ELR (cell line): ENCODE measurements at regions not wholly inside any gene's neighbourhood (a gene's known extent, or its start where the extent isn't known, plus 50 kb on each side); places are given as distances from the start of the nearest gene placed in this dataset.
"Not testable (repeated sequence)": the region's sequence is repeated elsewhere in the genome, so short reads cannot be mapped to it uniquely, and the experiment has no call there.

Experiments
- DNase-seq: peaks from one replicate; pipeline ENCODE4 v3.0.0-alpha.2; 2015; ENCODE audit warnings: low read depth

DNA sequence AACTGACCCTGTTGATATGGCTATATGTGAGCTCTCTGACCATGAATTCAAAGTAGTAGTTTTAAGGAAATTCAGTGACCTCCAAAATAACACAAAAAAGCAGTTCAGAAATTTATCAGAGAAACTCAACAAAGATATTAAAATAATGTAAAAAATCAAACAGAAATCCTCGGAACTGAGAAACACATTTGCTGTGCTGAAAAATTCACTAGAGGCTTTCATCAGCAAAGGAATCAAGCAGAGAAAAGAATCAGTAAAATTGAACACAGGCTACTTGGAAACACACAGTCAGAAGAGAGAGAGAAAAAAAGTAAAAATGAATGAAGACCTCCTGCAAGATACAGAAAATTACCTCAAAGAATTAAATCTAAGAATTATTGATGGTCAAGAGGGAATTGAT is 417.2 kb downstream of the TMEM232 start:
- no peak for DNase-seq

DNA sequence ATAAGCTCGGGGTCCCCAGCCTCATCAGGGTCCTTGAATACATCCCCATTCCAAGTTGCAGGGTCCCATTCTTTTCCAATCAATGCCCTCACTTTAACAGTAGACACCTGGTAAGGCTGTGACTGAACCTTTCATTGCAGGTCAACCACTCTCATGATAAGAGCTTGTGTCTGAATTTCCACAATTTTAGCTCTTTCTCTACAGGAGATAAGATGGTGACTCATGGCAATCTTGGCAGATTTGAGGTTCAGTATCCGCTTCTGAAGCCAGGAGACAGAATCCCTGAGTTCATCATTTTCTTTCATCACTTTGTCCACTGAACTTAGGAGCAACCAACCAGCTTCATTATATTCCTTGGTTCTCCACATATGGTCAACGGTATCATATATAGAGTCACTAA is 409.9 kb downstream of the TMEM232 start:
- DNase-seq: not testable (repeated sequence)

DNA sequence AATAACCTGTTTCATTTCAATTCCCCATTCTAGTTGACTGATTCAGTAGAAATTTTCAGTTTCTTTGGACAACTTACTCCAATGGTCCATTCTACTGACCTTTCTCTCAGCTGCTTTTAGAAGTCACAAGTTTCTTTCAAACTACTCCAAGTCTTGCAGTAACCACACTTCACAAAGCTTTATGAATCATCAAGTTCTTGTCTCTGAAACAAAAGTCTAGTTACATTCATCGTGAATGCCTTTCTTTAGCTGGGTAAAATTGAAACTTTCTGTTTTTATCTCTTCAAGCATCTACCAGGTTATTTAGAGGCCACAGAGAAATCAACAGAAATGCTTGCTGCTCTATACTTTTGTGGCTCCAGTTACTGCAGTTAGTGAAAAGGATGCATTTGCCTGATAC is 405.4 kb downstream of the TMEM232 start:
- no peak for DNase-seq

DNA sequence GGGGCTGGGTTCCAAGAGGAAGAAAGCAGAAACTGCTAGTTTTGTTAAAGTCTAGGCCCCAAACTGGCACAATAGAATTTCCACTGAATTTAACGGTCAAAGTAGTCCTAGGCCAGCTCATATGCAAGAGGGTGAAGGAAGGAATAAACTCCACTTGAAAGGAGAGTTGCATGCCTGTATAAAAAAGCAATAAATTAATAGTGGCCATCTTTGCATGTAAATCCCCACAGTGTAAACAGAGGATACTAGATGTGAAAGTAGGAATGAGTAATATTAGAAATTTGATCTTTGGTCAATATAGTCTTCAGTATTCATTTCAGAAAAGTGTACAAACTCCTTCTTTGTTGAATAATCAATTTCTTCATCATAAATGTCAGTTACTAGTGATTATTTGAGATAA is 403.1 kb downstream of the TMEM232 start:
- DNase-seq: no peak

DNA sequence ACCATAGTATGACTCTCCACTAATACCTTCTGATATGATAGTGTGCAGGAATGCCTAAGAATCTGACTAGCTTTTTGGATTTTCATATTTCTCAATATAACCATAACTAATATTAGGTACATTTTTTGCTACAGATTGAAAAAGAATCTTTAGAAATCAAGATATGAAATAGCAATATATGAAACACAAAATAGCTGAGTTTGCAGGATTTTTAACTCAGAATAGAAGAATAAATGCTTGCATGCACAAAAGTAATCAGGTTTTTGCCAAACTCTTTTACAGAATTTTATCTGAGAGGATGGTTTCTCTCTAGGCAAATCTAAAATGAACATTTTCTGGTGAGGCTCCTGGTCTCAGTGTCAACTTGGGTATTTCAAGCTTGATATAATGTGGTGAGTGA is 402.6 kb downstream of the TMEM232 start:
- no peak for DNase-seq

DNA sequence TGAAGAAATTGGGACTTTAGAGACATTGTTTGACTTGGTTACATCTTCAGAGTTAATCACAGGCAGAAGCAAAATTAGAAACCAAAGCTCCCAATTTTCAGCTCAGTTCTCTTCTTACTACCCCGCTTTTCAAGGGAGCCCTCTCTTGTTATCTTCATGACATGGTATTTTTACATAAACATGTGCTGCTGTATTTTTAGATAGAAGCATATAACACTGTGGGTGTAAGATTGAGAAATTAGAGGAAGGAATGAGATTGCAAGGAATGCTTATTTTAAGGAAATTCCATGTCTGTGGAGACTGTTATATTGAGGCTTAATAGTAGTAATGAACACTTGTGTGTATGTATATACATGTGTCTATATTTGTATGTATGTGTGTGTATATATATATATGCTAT is 401.6 kb downstream of the TMEM232 start:
- no peak for DNase-seq

DNA sequence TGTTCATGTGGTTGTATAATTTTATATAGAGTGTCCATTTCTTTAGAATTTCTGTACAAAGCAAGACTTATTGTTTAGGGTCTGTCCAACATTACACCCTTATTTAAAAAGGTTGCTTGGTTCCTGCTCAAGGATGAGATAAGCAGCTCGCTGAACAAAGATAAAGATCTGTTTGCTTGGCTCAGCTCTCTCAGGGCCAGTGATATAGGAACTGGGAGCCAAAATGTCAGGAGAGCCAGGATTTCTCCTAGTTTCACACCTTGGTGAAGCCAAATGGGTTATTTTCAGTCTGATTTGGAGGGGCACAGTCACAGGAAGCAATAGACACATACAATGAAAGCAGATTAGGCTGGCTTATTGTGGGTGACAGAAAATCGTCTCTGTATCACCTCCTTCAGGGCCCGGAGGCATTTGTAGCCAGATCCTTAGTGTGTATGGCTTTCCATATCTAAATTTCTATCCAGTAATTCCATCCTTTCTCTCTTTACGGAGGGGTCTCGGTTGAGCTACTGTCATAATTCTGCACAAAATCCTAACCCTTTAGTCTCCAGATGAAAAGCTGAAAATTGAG is 396.4 kb downstream of the TMEM232 start:
- no peak for DNase-seq

DNA sequence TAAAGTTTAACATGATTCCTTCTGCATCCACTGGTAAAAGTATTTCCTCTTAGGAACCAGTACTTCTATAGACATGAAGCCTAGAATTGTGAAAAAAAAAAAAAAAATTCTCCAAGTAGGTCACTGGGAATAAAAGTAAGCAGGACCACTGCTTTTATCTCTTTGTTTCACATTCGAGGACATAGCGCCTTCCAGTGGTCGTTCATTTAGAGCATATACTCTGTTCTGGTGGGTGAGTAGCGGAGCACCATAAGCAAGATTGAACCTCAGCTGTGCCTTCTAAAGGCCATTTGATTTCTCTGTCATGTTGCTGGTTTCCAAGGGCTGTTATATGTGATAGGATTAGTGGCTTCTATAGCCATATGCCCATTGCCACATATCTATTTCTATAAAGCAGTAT is 393.1 kb downstream of the TMEM232 start:
- peak; percentile 29 for DNase-seq

DNA sequence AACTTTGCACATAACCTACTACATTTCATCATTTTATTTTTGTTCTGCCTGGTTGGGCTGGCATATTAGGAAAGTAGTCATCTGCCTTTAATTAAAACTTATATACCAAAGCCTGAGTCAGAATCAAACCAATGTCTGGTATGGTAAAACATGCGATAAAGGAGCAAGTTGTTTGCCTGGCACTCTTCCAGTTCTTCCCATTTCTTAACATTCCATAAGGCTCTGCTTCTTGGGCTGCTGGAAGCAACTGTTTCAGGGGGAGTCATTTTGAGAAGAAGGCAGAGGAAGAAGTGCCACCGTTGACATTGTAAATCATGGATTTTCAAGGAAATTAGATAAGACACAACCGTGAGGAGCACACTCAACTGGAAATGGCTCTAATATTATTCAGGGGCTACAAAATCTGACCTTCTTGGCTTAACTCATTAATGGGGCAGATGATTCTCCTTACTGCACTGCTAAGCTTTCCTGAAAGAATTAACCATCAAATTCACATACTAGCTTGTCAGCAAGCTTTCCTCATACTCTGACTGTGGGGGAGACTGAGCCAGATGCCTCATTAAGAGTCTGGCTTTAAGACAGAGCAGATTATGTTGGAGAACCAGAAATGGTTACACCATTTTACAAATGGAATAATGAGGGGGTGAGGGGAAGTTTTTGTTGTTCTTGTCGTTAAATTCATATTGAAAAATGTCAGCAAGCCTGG is 391.0 kb downstream of the TMEM232 start:
- DNase-seq: peak; percentile 4

DNA sequence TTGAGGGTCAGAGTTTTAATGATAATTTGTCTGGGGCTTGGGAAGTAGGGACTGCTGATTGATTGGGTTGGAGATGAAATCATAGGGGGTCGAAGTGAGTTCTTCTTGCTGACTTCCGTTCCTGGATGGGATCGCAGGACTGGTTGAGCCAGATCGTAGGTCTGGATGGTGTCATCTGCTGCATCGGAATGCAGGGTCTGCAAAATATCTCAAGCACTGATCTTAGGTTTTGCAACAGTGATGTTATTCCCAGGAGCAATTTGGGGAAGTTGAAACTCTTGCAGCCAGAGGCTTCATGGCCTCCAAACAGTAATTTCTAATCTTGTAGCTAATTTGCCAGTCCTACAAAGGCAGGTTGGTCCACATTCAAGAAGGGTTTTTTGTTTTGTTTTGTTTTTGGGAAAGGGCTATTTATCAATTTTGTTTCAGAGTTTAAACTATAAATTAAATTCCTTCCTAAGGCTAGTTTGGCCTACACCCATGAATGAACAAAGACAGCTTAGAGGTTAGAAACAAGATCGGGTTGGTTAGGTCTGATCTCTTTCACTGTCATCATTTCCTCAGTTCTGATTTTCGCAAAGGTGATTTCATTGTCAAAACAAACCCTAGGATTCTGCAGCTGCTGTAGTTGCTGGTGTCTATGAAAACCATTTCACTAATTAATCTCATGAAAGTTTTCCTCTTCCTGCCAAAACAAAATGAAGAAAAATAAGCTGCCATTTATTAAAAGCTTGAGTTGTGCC is 388.0 kb downstream of the TMEM232 start:
- DNase-seq: no peak

DNA sequence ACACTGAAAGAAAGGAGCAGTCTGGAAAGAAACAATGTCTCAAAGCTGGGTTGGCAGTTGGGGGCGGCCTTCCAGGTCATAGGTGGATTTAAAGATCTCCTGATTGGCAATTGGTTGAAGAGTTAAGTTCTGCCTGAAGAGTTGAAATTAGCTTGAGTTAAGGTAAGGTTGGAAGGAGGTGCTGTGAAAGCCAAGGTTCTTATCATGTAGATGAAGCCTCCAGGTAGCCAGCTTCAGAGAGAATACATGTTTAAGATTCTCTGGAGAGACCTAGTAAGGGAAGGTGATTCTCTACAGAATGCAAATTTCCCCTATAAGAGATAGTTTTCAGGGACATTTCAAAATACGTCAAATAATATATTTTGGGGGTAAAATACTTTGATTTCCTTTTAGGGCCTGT is 387.1 kb downstream of the TMEM232 start:
- no peak for DNase-seq

DNA sequence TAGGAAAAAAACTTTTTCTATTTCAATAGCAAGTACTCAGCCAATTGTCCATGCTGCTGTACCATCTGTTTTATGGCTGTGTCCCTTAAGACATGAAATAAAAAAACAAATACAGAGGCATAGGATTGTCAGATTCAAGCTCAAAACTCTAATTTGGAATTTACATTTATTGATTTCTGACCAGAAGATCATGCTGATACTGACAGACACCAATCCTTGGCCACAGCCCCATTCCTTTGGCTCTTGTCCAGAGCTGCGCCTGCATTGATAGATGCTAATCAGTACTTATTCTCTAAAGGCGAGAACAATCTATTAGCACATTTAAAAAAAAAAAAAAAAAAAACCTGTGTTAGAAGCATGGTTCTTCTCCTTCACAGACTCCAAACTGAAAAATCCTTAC is 384.6 kb downstream of the TMEM232 start:
- no peak for DNase-seq

DNA sequence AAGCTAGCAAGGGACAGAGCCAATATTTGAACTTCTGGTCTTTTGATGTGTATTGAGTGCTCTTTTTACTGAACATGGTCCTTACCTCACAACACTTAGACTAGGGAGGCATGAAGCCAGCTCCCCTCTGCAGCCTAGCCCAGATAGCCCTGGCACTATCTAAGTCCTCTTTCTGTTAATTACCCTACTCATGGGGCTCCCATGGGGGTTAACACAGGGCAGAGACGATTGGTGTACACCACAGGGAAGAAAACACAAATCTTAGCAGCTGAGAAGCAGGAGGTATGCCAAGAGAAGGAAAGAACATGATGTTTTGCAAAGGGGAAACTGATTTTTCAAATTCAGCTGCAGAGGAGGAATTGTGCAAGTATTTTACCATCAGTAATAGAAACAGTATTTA is 383.8 kb downstream of the TMEM232 start:
- no peak for DNase-seq

DNA sequence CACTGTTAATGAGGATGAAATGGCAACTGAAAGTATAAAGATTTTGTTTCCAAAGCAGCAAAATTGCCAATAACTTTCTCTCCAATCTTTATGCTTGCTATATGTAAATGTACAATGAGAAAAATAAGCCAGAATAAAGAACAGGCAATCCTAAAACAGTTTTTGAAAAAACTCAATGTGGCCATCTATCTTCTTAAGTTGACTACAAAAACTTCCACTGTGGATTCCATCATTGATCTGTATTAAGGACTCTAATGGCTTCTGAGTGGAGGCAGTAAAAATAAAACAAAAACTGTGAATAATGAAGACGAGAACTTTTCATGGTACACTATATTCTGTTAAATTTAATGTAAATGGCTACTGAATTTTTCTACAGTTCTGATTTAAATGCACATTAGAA is 382.9 kb downstream of the TMEM232 start:
- DNase-seq: no peak

DNA sequence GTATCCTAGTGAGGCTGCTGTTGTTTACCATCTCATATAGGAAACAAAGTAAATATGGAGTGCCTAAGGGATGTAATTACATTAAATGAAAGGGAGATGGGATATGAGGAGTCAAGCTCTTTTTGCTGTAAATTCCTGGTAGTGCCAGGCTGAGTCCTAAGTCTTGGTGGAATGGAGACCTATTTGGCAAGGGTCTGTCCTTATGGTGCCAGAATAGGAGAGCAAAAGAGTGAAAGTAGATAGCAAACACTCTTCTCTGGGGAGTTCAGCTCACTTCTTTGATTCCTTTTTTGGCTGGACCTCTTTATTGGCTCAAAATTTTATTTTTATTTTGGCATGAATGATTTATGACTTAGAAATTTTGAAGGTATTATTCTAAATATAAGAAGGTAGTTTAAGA is 380.8 kb downstream of the TMEM232 start:
- no peak for DNase-seq

DNA sequence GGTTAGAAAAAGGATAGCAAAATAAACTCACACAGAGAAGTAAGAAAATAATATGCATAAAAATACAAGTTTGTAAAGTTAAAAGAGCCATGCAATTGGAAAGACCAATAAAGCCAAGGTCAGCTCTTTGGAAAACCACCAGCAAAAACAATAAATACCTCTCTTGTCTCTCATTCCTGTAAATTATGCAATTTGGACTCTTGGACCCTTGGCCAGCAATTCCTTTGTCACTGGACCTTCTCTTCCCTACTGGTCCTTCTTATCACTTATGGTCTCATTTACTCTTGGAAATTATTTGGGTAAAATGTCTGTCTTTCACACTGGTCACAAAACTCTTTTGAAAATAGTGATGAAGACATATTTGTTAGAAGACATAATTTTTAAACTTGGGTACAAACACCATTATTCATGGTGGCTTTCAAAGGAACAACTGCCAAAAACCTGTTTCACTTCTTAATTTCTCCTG is 379.5 kb downstream of the TMEM232 start:
- no peak for DNase-seq

DNA sequence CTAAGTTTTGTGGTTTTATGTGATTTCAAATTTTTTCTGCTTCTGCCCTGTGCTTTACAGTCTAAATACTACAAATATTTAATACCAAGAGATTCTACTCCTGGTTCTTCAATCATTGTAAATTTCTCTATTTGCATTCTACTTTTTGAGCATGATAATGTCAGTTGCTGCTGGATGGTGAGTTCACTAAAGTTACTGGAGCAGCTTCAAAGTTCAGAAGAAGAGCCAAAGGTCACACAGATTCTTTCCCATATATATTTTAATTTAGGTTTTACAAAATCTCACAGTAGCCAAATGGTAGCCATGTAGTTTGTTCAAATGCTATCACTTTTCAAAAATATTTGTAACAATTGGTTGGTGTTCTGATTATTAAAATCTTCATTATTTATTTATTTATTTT is 378.7 kb downstream of the TMEM232 start:
- DNase-seq: no peak

DNA sequence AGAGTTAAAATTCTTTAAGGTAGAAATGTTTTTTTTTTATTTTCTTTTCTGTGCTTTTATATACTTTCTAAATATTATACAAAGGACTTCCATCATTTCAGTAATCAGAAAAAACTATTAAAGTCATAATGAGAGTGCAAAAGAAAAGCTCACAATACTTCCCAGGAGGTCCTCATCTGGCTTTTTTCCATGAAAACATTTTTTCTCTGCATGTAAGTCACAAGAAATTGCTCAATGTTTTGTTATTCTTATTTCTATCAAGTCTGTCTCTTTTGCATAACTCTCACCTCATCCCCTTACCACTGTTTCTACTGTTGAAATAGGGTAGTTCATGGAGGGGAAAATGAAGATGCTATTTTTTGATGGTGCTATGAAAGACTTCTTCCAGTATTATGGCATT is 375.0 kb downstream of the TMEM232 start:
- DNase-seq: no peak

DNA sequence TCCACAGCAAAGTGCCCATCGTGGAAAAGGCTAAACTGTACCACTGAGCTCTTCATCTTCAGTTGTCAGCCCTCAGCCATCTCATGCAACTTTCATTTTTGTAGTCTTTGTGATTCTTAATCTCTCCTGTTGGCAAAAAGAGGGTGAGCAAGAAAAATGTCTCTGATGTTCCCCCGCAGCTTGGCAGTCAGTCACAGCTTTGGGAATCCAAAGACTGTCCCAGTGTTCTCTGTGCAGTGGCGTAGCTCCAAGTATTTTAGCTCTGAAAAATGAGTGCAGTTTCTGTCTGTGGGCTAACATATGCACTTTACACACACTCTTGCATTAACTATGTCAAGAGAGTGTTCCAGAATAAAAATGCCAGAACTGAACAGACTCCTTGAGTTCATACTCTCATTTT is 372.2 kb downstream of the TMEM232 start:
- DNase-seq: no peak

DNA sequence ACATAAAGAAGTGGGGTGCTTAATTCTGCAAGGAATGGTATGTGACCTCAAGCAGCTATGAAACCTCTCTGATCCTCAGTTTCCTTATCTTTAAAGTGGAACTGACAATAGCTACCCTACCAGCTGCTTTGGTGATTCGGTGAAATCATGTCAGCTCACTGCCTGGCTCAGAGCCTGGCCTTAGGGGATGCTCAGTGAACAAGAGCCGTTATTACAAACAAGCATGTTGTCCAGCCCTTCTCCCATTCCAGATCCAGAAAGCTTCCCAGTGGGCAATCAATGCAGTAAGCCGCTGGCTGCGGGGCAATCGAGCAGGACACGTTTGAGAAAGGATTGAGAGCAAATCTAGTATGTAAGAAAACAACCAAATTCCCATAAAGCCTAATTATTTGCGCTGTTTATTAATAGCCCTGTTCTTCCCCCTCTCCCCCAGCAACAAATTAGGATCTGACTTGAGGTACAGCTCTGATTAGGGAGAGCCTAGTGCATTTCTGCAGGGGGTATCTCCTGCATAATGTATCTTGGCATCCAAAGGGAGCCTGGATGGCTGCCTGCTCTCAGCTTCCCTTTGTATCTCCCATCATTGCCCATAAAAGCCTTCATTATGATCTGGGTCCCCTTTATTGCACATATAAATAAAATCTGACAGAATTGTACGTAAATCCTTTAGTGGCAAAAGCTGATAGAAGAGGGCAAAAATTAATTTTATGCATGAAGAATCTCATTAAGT is 371.4 kb downstream of the TMEM232 start:
- DNase-seq: no peak

DNA sequence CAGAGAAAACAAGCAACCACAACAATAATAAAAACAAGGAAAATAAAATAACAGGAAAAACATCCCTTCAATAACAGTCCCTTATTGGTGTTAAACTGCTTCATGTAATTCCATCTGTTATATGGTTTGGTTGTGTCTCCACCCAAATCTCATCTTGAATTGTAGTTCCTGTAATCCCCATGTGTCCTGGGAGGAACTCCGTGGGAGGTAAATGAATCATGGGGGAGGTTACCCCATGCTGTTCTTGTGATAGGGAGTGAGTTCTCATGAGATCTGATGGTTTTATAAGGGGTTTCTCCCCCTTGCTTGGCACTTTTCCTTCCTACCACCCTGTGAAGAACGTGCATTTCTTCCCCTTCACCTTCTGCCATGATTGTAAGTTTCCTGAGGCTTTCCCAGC is 369.8 kb downstream of the TMEM232 start:
- DNase-seq: no peak

DNA sequence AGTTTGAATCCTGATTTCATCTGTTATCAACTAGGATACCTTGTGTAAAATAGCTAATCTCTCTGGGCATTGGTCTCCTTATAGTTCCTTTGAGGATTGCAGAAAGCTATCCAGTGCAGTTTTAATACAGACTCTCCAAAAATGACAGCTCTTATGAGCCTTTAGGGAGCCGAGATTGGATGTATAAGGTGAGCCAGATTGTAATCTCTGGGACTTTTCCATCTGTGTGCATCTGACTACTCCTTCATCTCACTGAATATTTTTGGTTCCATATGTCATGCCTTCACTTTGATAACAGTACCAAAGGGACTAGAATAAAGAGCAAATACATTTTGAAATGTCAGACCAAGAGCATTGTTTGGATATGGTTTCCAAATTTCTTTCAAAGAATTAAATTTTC is 367.2 kb downstream of the TMEM232 start:
- DNase-seq: no peak

DNA sequence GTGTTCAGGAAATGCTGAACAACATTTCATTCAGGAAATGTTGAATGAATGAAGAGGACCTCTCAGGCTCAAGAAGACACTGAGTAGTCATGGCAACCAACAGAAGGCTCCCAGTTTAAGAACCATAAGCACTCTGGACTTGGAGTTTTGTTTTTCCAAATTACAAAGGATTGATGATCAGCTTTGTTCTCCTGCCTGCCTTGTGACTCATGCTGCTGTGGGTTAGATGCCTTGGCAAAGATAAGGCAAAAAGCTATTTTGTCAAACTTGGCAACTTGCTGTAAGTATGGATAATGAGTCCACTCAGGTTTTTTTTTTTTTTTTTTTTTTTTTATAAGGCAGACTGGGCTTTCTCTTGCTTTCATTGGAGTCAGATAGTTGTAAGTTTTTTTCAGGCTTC is 365.0 kb downstream of the TMEM232 start:
- peak; percentile 8 for DNase-seq
